HG03280 (cell line): ENCODE measurements at regions not wholly inside any gene's neighbourhood (a gene's known extent, or its start where the extent isn't known, plus 50 kb on each side); places are given as distances from the start of the nearest gene placed in this dataset.
A peak's percentile ranks its signal among the peaks of the same experiment; 100 is the strongest.
"Not testable (repeated sequence)": the region's sequence is repeated elsewhere in the genome, so short reads cannot be mapped to it uniquely, and the experiment has no call there.

ENCODE experiments used
- ATAC-seq: cut with Tn5 transposase; IDR thresholded peaks from one replicate; pipeline ENCODE4 v1.9.1; 2021; ENCODE audit warnings: mild to moderate bottlenecking, moderate library complexity; ENCODE audit not compliant: unreplicated experiment

DNA sequence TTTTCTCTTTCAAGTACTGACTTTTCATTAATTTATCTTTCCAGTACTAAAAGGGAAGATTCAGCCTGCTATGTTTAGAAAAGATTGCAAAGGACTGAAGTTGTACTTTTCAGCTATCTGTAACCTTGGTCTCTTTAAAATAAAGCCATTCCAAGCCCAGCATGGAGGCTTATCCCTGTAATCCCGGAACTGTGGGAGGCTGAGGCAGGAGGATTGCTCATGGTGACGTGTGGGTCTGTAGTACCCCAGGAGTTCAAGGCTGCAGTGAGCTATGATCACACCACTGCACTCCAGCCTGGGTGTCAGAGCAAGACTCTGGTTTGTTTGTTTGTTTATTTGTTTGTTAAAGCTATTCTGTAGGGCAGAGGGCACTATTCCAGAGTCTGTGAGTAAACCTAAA is 50.6 kb upstream of the TMEM170B start:
- no peak for ATAC-seq

DNA sequence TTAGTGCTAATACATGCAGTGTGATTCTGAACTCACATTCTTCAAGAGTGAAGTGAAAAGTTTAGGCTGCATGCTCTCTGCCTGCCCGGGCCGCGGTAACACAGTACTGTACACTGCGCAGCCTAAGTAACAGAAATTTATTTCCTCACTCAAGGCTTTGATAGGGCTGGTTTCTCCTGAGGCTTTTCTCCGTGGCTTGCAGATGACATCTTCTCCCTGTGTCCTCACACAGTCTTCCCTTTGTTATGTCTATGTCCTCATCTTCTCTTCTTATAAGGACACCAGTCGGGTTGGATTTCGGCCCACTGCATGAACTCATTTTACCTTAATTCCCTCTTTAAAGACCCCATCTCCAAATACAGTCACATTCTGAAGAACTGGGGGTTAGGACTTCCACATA is 51.1 kb upstream of the TMEM170B start:
- ATAC-seq: no peak

DNA sequence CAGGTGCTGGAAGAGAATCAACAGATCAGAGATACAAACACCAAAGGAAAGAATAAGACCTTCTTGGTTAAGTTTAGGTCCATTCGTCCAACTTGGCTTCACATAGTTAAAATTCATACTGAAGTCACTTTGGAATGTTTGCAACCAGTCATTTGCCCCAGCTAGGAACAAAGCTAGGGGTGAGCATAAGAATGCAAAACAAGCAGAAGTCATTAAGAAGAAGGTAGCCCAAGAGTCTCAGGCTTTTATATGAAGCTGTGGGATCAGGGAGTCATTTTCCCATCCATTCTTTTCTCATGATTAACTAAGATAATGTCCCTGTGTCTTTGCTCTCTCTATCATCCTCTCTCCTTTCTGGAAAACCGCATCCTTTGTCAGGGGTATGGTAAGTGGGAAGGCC is 51.5 kb upstream of the TMEM170B start:
- ATAC-seq: no peak

DNA sequence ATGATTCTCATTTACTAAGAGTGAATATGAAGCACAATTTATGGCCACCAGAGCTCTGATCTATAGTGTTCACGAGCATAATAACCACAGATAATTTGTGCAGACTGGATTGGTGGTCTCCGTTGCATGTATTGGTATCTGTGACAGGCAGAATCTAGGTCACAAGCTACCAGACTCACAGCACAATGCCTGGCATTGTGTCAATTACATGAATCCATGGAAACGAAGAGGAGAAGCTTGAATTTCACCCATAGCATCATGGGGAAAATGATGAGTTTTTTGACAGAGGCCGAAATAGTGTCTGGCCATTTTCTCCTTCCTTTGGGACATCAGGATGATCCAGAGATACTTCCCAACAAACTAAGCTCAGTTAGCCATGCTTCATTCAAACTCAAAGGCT is 52.3 kb upstream of the TMEM170B start:
- ATAC-seq: no peak

DNA sequence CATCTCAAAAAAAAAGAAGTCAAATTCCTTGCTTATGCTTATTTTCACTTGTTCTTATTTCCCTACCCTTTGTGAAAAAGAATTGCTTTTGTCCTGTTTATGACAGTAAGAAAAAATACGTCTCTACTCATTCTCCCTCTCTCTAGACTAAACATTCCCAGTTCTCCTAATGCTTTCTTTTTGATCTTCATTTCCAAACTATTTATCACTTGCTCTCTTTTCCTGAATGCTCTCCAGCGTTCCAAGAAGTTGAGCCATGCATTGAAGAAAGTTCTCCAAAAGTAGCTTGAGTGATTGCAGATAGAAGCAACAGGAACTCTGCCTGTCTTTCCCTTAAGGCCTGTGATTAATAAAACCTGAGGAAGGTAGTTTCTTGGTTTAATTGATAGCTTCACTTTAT is 53.1 kb upstream of the TMEM170B start:
- no peak for ATAC-seq

DNA sequence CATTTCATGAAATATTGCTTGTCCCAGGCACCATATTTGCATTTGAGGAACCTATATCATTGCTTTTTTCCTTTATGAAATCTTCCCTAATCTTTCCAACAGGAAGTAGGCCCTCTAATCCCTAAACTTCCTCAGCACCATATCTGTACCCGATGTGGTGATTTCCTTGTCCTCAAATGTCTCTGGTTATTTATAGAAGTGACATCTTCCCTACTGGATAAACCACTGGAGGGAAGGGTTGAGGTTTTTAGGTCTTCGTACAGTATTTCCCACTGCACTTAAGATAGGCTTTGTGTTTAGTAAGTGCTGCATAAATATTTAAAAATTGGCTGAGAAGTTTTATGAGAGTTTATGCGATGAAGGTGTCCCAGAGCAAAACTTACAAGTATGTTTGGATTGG is 54.9 kb upstream of the TMEM170B start:
- ATAC-seq: no peak

DNA sequence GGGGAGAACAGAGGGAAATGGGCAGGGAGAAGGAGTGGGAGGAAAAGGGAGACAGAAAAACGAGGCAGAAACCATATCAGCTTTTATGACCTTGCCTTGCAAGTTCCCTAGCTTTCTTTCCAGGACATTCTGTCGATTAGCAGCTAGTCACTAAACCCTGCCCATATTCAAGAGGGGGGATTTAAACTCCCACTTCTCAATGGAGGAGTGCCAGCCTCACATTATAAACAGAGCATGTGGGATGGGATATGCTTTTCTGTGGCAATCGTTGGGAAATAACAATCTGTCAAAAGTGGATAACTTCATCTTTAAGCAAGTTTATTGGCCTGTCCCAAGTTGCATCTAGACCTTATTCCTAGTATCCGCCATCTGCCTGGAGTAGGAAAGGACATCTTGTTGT is 57.0 kb upstream of the TMEM170B start:
- ATAC-seq: no peak

DNA sequence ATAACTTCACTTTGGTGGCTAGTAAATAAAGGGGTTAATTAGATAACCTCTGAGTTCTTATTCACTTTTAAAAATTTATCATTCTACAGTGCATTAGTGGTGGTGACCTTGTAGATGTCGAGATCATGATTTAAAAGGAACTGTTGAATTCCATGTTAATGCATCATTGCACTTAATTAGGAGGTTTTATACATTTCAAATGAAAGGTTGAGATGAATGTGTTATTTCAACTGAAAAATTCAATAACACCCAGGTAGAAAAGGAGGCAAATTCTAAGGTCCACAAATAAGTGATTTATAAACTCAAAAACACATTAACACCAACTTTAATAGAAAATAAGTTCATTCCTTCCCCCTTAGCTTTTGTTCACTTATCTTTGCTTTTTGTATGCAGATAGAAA is 58.3 kb upstream of the TMEM170B start:
- no peak for ATAC-seq

DNA sequence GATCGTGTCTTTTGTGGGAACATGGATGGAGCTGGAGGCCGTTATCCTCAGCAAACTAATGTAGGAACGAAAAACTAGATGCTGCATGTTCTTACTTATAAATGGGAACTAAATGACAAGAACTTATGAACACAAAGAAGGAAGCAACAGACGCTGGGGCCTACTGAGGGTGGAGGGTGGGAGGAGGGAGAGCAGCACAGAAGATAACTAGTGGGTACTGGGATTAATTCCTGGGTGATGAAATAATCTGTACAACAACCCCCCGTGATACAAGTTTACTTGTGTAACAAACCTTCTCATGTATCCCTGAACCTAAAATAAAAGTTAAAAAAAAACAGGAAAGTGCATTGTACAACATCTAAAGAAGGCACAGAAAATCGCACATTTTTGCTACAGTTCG is 59.0 kb upstream of the TMEM170B start:
- ATAC-seq: no peak

DNA sequence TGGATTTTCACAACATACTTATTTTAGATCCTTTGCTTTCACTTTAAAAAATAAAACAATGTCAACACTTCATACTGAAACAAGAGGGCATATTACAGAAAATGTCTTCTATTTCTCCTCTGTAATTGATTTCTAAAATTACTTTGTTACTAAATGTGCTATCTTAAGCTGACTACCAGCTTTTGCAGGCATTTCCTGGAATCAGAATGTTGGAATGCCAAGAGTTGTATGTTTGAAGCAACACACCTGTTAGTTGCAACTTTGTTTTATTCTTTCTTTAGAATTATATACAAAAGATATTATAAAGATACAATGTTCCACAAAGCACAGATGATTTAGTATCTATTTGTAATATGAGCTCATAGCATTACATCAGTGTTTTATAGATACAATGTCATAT is 62.5 kb upstream of the TMEM170B start:
- ATAC-seq: no peak

DNA sequence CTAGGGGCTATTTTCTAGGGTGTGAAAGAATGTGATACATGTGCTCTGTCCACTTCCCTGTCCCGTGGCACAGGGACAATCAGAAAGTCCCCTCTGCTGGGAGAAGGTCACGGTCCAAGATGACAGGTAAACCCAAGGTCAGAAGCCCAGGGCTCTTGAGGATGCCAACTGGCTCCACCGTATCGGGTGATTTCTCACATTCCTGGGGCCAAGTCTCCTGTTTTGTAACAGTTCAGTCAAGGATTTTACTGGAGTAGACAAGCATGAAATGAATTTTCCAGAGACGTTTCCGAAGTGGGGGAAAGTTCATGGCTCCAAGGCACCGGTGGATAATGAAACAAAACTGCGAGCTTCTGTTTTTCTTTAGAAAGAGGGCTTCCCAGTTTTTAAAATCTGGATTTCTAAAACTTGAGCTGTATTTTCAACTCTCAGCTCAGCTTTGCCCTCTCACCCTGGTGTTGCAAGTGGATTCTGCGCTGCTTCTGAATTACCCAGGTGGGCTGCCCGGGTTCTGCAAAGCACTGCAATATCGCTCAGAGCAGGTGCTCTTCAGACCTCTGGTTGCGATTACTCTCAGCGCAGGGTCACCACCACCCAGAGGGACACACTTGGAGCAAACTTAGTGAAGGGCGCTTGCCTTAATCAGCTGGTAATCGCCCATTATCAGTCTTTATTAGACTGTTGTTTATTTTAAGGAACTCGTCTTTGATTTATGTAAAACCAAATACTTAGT is 64.4 kb upstream of the TMEM170B start:
- ATAC-seq: no peak

DNA sequence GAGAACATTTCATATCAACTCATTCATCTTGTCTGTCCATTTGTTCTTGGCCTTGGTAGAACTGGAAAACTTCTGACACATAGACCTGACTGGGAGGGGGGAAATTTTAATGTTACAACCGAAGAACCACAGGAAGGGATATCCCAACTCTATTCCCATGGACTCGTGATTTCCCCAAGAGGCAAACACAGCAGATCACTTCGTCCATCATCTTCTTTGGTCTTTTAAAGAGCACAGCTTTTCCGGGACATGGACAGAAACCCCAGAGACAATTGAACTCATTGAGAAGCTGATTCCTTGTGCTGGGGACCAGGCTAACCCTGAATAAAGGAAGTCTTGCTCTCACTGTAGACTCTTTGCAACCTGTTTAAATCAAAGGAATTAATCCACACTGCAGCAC is 66.3 kb upstream of the TMEM170B start:
- no peak for ATAC-seq

DNA sequence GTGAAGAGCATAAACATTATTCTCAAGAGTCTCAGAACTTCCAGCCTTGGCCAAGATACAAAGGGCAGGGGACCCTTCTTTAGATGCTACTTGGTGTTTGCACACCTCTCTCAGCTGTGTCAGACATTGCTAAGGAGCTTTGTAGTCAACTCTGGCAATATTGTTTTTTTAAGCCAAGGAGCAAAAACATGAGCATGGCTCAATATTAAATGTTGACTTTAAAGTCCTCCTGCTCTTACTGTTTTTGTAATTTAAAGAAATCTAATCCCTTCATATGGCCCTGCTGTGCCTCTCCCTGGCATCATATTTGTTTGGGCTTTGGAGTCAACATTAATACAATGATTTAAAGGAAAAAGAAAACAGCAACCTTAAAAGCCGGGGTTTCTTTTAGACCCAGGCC is 67.9 kb upstream of the TMEM170B start:
- ATAC-seq: no peak

DNA sequence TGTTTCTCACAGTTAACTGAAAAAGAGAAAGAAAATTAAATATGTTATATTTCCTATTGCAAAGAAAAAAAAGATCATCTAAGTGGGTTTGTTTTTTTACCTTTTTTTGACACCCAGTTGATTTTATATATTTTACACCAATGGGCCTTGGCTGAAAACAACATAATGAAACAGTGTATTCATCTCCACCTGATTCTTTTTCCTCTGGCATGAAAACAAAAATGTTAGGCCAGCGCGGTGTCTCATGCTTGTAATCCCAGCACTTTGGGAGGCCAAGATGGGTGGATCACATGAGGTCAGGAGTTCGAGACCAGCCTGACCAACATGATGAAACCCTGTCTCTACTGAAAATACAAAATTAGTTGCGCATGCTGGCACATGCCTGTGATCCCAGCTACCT is 69.3 kb upstream of the TMEM170B start:
- not testable (repeated sequence) for ATAC-seq

DNA sequence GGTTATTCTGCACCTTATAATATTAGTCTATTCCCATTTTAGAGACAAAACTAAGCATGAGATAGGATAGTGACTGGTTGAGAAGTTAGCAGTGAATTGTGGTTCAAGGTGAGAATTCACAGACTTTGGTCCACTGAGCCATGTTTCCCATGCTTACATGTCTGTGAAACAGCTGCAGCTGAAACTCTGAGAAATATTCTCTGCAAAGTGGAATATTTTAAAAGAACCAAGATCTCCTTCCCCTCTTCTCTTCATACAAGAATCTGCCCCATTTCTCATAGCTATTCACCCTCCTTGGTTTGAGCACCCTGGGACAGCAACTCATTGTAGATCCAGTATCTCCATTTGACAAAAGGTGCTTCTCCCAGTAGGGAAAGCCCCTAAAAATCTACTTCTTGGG is 70.2 kb upstream of the TMEM170B start:
- peak; percentile 44 for ATAC-seq

DNA sequence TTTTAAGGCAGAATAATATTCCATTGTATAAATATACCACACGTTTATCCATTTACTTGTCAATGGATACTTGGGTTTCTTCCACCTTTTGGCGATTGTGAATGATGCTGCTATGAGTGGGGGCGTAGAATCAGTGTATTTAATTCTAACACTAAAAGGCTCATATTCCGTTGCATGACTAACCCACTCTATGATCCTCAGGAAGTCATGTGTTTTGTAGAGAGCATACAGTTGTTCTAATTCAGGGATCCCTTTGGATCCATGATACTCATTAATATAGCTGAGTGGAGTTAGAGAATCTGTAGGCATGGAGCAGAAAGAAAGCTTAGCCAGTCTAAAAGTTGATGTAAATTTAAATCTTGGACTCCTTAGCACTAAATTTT is 74.2 kb upstream of the TMEM170B start:
- no peak for ATAC-seq

DNA sequence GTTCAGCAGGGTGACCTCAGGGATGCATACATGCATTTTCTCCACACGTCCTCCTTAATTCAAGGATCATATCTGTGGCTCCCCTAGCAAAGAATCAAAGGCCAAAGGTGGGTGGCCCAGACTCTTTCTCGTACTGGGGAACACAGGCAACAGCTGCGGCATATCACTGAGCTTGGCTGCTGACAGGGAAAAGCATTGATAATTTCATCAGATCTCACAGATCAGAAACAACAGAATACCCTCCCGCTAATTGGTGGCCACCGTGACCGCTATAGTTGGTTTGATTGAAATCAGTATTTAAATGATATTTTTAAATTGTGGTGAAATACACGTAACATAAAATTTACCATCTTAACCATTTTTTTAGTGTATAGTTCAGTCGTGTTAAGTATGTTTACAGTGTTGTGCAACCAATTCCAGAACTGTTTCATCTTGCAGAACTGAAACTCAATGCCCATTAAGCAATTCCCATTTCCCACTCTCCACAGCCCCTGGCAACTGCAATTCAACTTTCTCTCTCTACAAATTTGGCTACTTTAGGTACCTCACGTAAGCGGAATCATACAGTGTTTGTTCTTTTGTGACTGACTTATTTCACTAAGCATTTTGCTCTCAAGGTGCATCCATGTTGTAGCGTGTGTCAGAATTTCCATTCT is 74.7 kb upstream of the TMEM170B start:
- ATAC-seq: no peak

DNA sequence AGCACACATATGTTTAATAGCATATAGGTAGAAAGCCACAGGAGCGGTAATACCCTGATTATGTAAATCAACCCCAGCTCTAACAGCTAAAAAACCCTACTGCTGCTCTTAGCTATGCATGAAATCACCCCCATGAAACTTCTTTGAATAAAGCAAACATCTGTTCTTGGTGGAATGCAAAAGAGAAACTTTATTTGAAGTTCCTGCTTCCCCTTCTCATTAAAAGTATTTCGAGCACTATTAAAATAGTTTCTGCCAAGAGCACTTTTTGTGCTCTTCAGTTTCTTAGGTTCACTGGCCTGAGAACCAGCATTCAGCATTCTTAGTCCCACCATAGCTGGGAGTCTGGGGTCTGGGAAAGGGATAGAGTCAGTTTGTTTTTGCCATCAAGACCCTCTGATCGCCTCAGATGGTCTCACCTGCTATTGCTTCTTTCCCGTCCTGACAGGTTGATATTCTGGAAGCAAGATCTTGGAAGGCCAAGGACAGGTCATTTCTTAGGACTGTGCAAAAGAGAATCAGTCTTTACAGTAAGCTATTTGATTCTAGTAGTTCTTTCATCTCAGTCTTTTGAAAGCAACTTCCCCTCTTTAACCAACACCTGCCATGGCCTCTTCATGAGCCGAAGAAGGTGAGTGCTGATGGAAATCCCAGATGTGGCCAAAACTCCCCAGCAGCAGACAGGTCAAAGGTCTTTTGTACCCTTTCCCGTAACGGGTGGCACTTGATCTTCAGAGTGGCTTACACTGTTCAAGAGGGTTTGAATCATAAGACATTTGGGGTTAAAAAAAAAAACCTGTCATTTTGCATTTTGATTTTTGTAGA is 76.5 kb upstream of the TMEM170B start:
- ATAC-seq: peak; percentile 79

DNA sequence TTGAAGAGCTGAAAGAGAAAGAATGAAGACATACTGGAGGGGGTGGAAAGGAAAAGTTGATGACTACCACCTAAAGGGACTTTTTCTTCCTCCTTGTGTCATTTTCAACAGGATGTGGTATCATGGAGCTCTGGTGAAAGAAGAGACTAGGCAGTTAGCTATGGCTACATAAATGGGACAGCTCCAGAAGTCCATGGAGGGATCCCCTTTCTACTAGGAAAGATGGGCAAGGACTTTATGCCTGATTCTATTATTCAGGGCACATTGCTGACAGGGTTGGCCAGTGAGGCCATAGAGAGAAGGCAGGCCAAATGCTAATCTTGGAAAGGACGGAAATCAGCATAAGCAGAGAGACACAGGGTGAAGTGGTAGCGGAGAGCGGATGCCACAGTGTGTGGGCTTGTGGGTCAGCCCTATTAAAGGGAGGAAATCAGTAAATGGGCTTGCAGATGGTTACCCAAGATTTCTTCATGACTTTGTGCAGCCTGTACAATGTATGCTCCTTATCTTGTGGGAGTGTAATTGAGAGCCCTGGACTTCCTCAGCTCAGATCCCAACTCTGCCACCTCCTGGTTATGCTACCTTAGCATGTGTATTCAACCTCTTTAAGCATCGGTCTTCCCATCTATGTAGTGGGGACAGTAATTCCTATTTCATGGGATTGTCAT is 77.4 kb upstream of the TMEM170B start:
- no peak for ATAC-seq

DNA sequence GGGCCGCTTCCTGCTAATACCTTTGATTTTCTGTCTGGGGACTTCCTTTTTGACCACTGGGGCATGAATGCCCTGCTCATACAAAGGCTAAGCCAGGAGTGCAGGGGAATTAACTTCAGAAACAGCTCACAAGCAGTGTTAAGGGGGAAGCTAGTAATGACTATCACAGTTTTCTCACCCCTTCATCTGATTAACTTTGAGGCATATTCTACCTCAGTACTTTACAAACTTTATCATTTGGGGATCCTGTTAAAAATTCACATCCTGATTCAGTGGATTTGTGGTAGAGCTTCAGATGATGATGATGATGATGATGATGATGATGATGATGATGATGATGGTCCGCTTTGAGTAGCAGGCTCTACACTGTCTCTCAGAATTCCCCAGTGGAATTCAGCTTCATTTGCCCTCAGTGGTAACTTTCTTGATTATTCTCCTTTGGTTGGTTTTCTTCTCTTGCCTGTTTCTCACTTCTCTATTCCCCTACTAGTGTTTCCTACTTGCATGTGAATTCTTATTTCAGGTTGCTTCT is 78.4 kb upstream of the TMEM170B start:
- ATAC-seq: peak; percentile 41

DNA sequence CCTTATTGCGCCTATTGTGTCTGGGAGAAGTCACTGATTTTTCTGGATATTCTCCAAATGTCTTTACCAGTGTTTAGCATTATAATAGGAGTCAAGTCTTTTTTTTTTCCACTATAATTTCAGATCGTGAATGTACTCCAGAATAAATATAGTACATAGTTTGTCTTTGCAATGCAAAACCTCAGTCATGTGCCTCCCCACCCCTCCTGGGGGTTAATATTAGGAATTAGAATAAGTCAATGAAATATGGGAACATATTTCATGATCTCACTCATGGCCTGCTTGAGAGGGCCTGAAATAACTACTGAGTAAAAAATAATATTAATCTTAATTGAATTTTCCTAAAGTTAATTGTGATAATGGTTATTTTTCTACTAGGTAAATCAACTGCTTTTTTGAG is 79.0 kb upstream of the TMEM170B start:
- no peak for ATAC-seq
